ENCODE measurements at regions not wholly inside any gene's neighbourhood (a gene's known extent, or its start where the extent isn't known, plus 50 kb on each side); places are given as distances from the start of the nearest gene placed in this dataset.

GRCh38 chr7:142357953-142358520 lies 100.2 kb upstream of the PRSS58 start:
- TF ChIP-seq POLR2A (IDR thresholded peaks at IDR 0.05; ENCODE audit: low read depth, low read length) (no peak), SPI1 (IDR thresholded peaks at IDR 0.05; ENCODE audit: low read depth, low read length) (no peak), POU2F2 (IDR thresholded peaks at IDR 0.05; ENCODE audit: low read depth, low read length) (no peak), TAF1 (IDR thresholded peaks at IDR 0.05; ENCODE audit: low read depth, low read length) (no peak), POLR2AphosphoS5 (IDR thresholded peaks at IDR 0.05; ENCODE audit: low read depth, low read length) (no peak), PAX5 (IDR thresholded peaks at IDR 0.05; ENCODE audit: insufficient read depth, low read length, severe bottlenecking) (no peak)
- peak; percentile 16 for FAIRE-seq
- peak; percentile 33 for DNase-seq (ENCODE audit: insufficient read length, low spot score)

- TF ChIP-seq POLR2AphosphoS5 (IDR thresholded peaks at IDR 0.05; ENCODE audit: low read depth, low read length) (no peak), PAX5 (IDR thresholded peaks at IDR 0.05; ENCODE audit: insufficient read depth, low read length, severe bottlenecking) (no peak), POLR2A (IDR thresholded peaks at IDR 0.05; ENCODE audit: low read depth, low read length) (no peak), SPI1 (IDR thresholded peaks at IDR 0.05; ENCODE audit: low read depth, low read length) (no peak), TAF1 (IDR thresholded peaks at IDR 0.05; ENCODE audit: low read depth, low read length) (no peak), POU2F2 (IDR thresholded peaks at IDR 0.05; ENCODE audit: low read depth, low read length) (no peak)
- DNase-seq (ENCODE audit: insufficient read length, low spot score) (no peak), FAIRE-seq (no peak)
Observed at GRCh38 chr7:142356166-142356565, 98.3 kb upstream of the PRSS58 start.

- FAIRE-seq (no peak), DNase-seq (ENCODE audit: insufficient read length, low spot score) (no peak)
Observed at GRCh38 chr7:142355328-142355727, 97.5 kb upstream of the PRSS58 start.

GRCh38 chr7:142353147-142354060 lies 95.5 kb upstream of the PRSS58 start:
- FAIRE-seq: no peak
- no peak for DNase-seq (ENCODE audit: insufficient read length, low spot score)
- no peak for TF ChIP-seq POLR2A (IDR thresholded peaks at IDR 0.05; ENCODE audit: low read depth, low read length)
- no peak for TF ChIP-seq TAF1 (IDR thresholded peaks at IDR 0.05; ENCODE audit: low read depth, low read length)
- no peak for TF ChIP-seq SPI1 (IDR thresholded peaks at IDR 0.05; ENCODE audit: low read depth, low read length)
- TF ChIP-seq POU2F2 (IDR thresholded peaks at IDR 0.05; ENCODE audit: low read depth, low read length): no peak
- no peak for TF ChIP-seq PAX5 (IDR thresholded peaks at IDR 0.05; ENCODE audit: insufficient read depth, low read length, severe bottlenecking)
- TF ChIP-seq POLR2AphosphoS5 (IDR thresholded peaks at IDR 0.05; ENCODE audit: low read depth, low read length): no peak

More at GRCh38 chr7:142355328-142355727, 97.5 kb upstream of the PRSS58 start:
- TF ChIP-seq SPI1 (IDR thresholded peaks at IDR 0.05; ENCODE audit: low read depth, low read length) (no peak), PAX5 (IDR thresholded peaks at IDR 0.05; ENCODE audit: insufficient read depth, low read length, severe bottlenecking) (no peak), POLR2AphosphoS5 (IDR thresholded peaks at IDR 0.05; ENCODE audit: low read depth, low read length) (no peak), POU2F2 (IDR thresholded peaks at IDR 0.05; ENCODE audit: low read depth, low read length) (no peak), POLR2A (IDR thresholded peaks at IDR 0.05; ENCODE audit: low read depth, low read length) (no peak), TAF1 (IDR thresholded peaks at IDR 0.05; ENCODE audit: low read depth, low read length) (no peak)

- no peak for FAIRE-seq
- TF ChIP-seq POLR2AphosphoS5 (IDR thresholded peaks at IDR 0.05; ENCODE audit: low read depth, low read length): no peak
- TF ChIP-seq POU2F2 (IDR thresholded peaks at IDR 0.05; ENCODE audit: low read depth, low read length): no peak
- no peak for TF ChIP-seq TAF1 (IDR thresholded peaks at IDR 0.05; ENCODE audit: low read depth, low read length)
- no peak for TF ChIP-seq POLR2A (IDR thresholded peaks at IDR 0.05; ENCODE audit: low read depth, low read length)
- TF ChIP-seq SPI1 (IDR thresholded peaks at IDR 0.05; ENCODE audit: low read depth, low read length): no peak
- TF ChIP-seq PAX5 (IDR thresholded peaks at IDR 0.05; ENCODE audit: insufficient read depth, low read length, severe bottlenecking): no peak
- DNase-seq (ENCODE audit: insufficient read length, low spot score): no peak
Observed at GRCh38 chr7:142352543-142352942, 94.7 kb upstream of the PRSS58 start.

GRCh38 chr7:142351145-142351544 lies 93.3 kb upstream of the PRSS58 start:
- DNase-seq (ENCODE audit: insufficient read length, low spot score) (no peak), FAIRE-seq (no peak)
- no peak for TF ChIP-seq SPI1 (IDR thresholded peaks at IDR 0.05; ENCODE audit: low read depth, low read length)
- TF ChIP-seq POLR2A (IDR thresholded peaks at IDR 0.05; ENCODE audit: low read depth, low read length): no peak
- no peak for TF ChIP-seq POLR2AphosphoS5 (IDR thresholded peaks at IDR 0.05; ENCODE audit: low read depth, low read length)
- no peak for TF ChIP-seq TAF1 (IDR thresholded peaks at IDR 0.05; ENCODE audit: low read depth, low read length)
- no peak for TF ChIP-seq POU2F2 (IDR thresholded peaks at IDR 0.05; ENCODE audit: low read depth, low read length)
- no peak for TF ChIP-seq PAX5 (IDR thresholded peaks at IDR 0.05; ENCODE audit: insufficient read depth, low read length, severe bottlenecking)

- DNase-seq (ENCODE audit: insufficient read length, low spot score) (no peak), FAIRE-seq (no peak)
- TF ChIP-seq POLR2A (IDR thresholded peaks at IDR 0.05; ENCODE audit: low read depth, low read length) (no peak), PAX5 (IDR thresholded peaks at IDR 0.05; ENCODE audit: insufficient read depth, low read length, severe bottlenecking) (no peak), POU2F2 (IDR thresholded peaks at IDR 0.05; ENCODE audit: low read depth, low read length) (no peak), TAF1 (IDR thresholded peaks at IDR 0.05; ENCODE audit: low read depth, low read length) (no peak), SPI1 (IDR thresholded peaks at IDR 0.05; ENCODE audit: low read depth, low read length) (no peak), POLR2AphosphoS5 (IDR thresholded peaks at IDR 0.05; ENCODE audit: low read depth, low read length) (no peak)
Observed at GRCh38 chr7:142349670-142350405, 92.0 kb upstream of the PRSS58 start.

- DNase-seq (ENCODE audit: insufficient read length, low spot score) (no peak), FAIRE-seq (no peak)
- no peak for TF ChIP-seq PAX5 (IDR thresholded peaks at IDR 0.05; ENCODE audit: insufficient read depth, low read length, severe bottlenecking)
- TF ChIP-seq SPI1 (IDR thresholded peaks at IDR 0.05; ENCODE audit: low read depth, low read length): no peak
- no peak for TF ChIP-seq POLR2AphosphoS5 (IDR thresholded peaks at IDR 0.05; ENCODE audit: low read depth, low read length)
- no peak for TF ChIP-seq TAF1 (IDR thresholded peaks at IDR 0.05; ENCODE audit: low read depth, low read length)
- TF ChIP-seq POU2F2 (IDR thresholded peaks at IDR 0.05; ENCODE audit: low read depth, low read length): no peak
- TF ChIP-seq POLR2A (IDR thresholded peaks at IDR 0.05; ENCODE audit: low read depth, low read length): no peak
Observed at GRCh38 chr7:142348921-142349405, 91.1 kb upstream of the PRSS58 start.
